HG03571 (cell line): ENCODE measurements at regions not wholly inside any gene's neighbourhood (a gene's known extent, or its start where the extent isn't known, plus 50 kb on each side); places are given as distances from the start of the nearest gene placed in this dataset.

Source experiments
- ATAC-seq: cut with Tn5 transposase; IDR thresholded peaks from one replicate; pipeline ENCODE4 v1.9.1; 2021; ENCODE audit not compliant: unreplicated experiment

- no peak for ATAC-seq
Measured at GRCh38 chr11:31912808-31913207, 101.7 kb upstream of the PAX6 start.

- no peak for ATAC-seq
Measured at GRCh38 chr11:31910950-31911576, 99.9 kb upstream of the PAX6 start.

- no peak for ATAC-seq
Measured at GRCh38 chr11:31903225-31904074, 92.3 kb upstream of the PAX6 start.

GRCh38 chr11:31902706-31903105 is 91.6 kb upstream of the PAX6 start:
- ATAC-seq = no peak

GRCh38 chr11:31895926-31896325 is 84.8 kb upstream of the PAX6 start:
- no peak for ATAC-seq

GRCh38 chr11:31887180-31887579 is 76.1 kb upstream of the PAX6 start:
- ATAC-seq = no peak

GRCh38 chr11:31884080-31884479 is 73.0 kb upstream of the PAX6 start:
- ATAC-seq = no peak

- ATAC-seq = no peak
Measured at GRCh38 chr11:31883435-31883834, 72.3 kb upstream of the PAX6 start.

- ATAC-seq = no peak
Measured at GRCh38 chr11:31882951-31883392, 71.8 kb upstream of the PAX6 start.

GRCh38 chr11:31881825-31882224 is 70.7 kb upstream of the PAX6 start:
- ATAC-seq = no peak

GRCh38 chr11:31879681-31880080 is 68.6 kb upstream of the PAX6 start:
- ATAC-seq = no peak

- ATAC-seq = no peak
Measured at GRCh38 chr11:31877863-31878262, 66.7 kb upstream of the PAX6 start.

- ATAC-seq = no peak
Measured at GRCh38 chr11:31877083-31877482, 66.0 kb upstream of the PAX6 start.

- no peak for ATAC-seq
Measured at GRCh38 chr11:31875866-31876560, 64.9 kb upstream of the PAX6 start.

GRCh38 chr11:31874631-31875191 is 63.6 kb upstream of the PAX6 start:
- no peak for ATAC-seq

GRCh38 chr11:31873124-31873523 is 62.0 kb upstream of the PAX6 start:
- no peak for ATAC-seq

GRCh38 chr11:31872076-31872443 is 60.9 kb upstream of the PAX6 start:
- no peak for ATAC-seq

- ATAC-seq = no peak
Measured at GRCh38 chr11:31871310-31872075, 60.4 kb upstream of the PAX6 start.

GRCh38 chr11:31870609-31871309 is 59.6 kb upstream of the PAX6 start:
- no peak for ATAC-seq

- ATAC-seq = no peak
Measured at GRCh38 chr11:31869986-31870385, 58.9 kb upstream of the PAX6 start.
